Stimulated activated naive CD8-positive, alpha-beta T cell treated with anti-CD3 and anti-CD28 coated beads, Interleukin-15, amount 100 ng/mL, for 72 hours (primary cell): ENCODE measurements at regions not wholly inside any gene's neighbourhood (a gene's known extent, or its start where the extent isn't known, plus 50 kb on each side); places are given as distances from the start of the nearest gene placed in this dataset.

Source experiments
- ATAC-seq: fragments of 150-1000 bp; cut with Tn5 transposase; 2 replicates; pipeline ENCODE4 v1.10.0; 2021; ENCODE audit warnings: mild to moderate bottlenecking, moderate library complexity
- DNase-seq, 2 donors: peaks; one replicate each; pipeline ENCODE4 v3.0.0; 2021 to 2022
- H3K27ac Mint-ChIP-seq, 2 donors: one replicate each; pipeline ENCODE4 v1.8.0; 2022; ENCODE audit warnings: mild to moderate bottlenecking in 2 of 2, mixed read lengths in 2 of 2, moderate library complexity in 2 of 2
- H3K27me3 Mint-ChIP-seq: one replicate; pipeline ENCODE4 v1.8.0; 2022; ENCODE audit warnings: mixed read lengths
- H3K4me1 Mint-ChIP-seq: one replicate; pipeline ENCODE4 v1.8.0; 2022; ENCODE audit warnings: mild to moderate bottlenecking, mixed read lengths
- H3K4me3 Mint-ChIP-seq, 2 donors: one replicate each; pipeline ENCODE4 v1.8.0; 2022; ENCODE audit warnings: mild to moderate bottlenecking in 2 of 2, mixed read lengths in 2 of 2, moderate library complexity in 1 of 2
- H3K9me3 Mint-ChIP-seq, 2 donors: one replicate each; pipeline ENCODE4 v1.8.0; 2022; ENCODE audit warnings: mixed read lengths in 2 of 2

- no peak for DNase-seq
- Mint-ChIP-seq H3K27ac (no peak overlapping the region), H3K9me3 (no peaks in the 10 kb centered on the region), H3K4me1 (no peaks in the 10 kb centered on the region), H3K4me3 (no peak overlapping the region), H3K27me3 (no peaks in the 10 kb centered on the region)
- no peak for ATAC-seq
Measured at GRCh38 chr6:81694855-81695254, 57.6 kb downstream of the TENT5A start.

- ATAC-seq (no peak), DNase-seq (no peak)
- H3K4me3 Mint-ChIP-seq = no peak overlapping the region
- no peaks in the 10 kb centered on the region for H3K27me3 Mint-ChIP-seq
- H3K4me1 Mint-ChIP-seq = no peaks in the 10 kb centered on the region
- H3K9me3 Mint-ChIP-seq = no peaks in the 10 kb centered on the region
- no peak overlapping the region for H3K27ac Mint-ChIP-seq
Measured at GRCh38 chr6:81694207-81694606, 58.3 kb downstream of the TENT5A start.

DNA sequence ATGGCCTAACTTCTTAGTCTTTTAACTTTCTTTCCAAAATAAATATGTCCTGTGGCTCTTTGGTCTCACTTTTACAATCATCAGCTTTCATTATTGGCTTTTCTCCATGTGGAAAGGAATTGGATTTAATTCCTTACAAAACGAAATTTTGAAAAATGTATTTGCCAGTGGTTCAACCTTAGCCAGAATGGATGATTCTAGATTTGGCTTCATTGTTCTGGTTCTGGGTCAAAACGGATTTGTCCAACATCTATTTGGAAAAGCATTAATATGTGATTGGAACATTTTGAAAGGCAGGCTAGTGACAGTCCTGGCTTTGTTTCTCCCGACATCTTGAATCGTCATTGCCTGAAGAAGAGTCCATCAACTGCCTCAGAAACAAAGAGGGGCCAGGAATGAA lies 59.2 kb downstream of the TENT5A start:
- Mint-ChIP-seq H3K27ac (no peak overlapping the region), H3K27me3 (no peaks in the 10 kb centered on the region), H3K4me3 (no peak overlapping the region), H3K9me3 (no peaks in the 10 kb centered on the region), H3K4me1 (no peaks in the 10 kb centered on the region)
- DNase-seq (no peak), ATAC-seq (no peak)

GRCh38 chr6:81690073-81690472 lies 62.4 kb downstream of the TENT5A start:
- no peak for ATAC-seq
- H3K4me3 Mint-ChIP-seq = no peak overlapping the region
- no peaks in the 10 kb centered on the region for H3K27me3 Mint-ChIP-seq
- no peak overlapping the region for H3K27ac Mint-ChIP-seq
- no peak for DNase-seq
- no peaks in the 10 kb centered on the region for H3K4me1 Mint-ChIP-seq
- no peaks in the 10 kb centered on the region for H3K9me3 Mint-ChIP-seq

GRCh38 chr6:81689580-81689979 lies 62.9 kb downstream of the TENT5A start:
- H3K9me3 Mint-ChIP-seq = no peaks in the 10 kb centered on the region
- H3K27me3 Mint-ChIP-seq = no peaks in the 10 kb centered on the region
- no peak for ATAC-seq
- H3K27ac Mint-ChIP-seq = no peak overlapping the region
- H3K4me3 Mint-ChIP-seq = no peak overlapping the region
- DNase-seq = no peak
- H3K4me1 Mint-ChIP-seq = no peaks in the 10 kb centered on the region

DNA sequence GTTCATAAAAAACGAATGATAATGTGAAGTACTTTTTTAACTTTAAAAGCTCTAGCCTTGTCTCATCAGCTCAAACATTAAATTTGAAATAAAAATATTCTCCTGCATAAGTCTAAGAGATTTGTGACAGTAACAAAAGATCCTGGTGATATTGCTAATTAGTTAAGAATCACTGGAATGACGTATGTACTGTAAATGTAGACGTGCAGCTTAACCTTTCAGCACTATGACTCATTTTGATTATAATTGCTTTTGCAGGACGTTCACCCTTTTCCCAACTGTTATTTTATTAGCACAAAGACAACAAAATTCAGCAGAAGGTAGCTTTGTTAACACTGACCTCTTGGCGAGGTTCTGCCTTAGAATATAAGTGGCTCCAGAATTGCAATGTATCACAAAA lies 68.6 kb downstream of the TENT5A start:
- DNase-seq (no peak), ATAC-seq (no peak)
- H3K27me3 Mint-ChIP-seq = no peaks in the 10 kb centered on the region
- H3K4me1 Mint-ChIP-seq = no peaks in the 10 kb centered on the region
- H3K4me3 Mint-ChIP-seq = no peak overlapping the region
- H3K9me3 Mint-ChIP-seq = no peaks in the 10 kb centered on the region
- H3K27ac Mint-ChIP-seq = no peak overlapping the region

DNA sequence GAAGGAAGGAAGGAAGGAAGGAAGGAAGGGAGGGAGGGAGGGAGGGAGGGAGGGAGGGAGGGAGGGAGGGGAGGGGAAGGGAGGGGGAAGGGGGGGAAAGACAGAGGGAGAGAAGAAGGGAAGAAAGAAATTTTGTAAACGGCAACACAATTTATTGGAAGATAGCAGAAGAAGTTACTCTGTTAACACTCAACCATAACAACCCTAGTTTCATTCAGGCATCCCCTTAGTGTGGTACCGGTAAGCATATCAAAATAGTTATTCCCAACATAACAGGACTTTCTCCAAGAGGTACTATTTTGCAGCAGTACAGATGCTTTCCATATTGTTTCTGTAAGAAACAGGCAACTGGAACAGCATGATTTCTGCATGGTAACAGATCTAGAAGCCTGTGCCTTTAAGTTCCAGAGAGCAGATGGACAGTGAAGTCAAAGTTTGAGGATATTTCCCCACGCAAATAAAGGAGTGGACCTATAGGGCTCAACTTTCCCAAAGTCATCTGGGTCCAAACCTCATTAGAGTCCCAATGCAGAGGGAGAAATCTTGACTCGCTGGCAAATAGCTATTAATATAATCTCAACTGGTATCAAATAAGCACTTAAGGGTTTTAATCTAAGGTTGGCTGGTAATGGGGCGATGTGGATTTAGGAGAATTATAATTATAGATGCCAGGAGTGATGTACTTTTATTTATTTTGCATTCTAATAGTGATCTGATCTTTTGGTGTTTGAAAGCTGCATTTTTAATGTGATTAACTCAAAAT lies 69.4 kb downstream of the TENT5A start:
- Mint-ChIP-seq H3K27ac (no peak overlapping the region), H3K27me3 (no peaks in the 10 kb centered on the region), H3K4me3 (no peak overlapping the region), H3K4me1 (no peaks in the 10 kb centered on the region), H3K9me3 (no peaks in the 10 kb centered on the region)
- ATAC-seq (no peak), DNase-seq (no peak)

- no peak overlapping the region for H3K27ac Mint-ChIP-seq
- H3K4me1 Mint-ChIP-seq = no peaks in the 10 kb centered on the region
- H3K4me3 Mint-ChIP-seq = no peak overlapping the region
- H3K27me3 Mint-ChIP-seq = no peaks in the 10 kb centered on the region
- DNase-seq (no peak), ATAC-seq (no peak)
- H3K9me3 Mint-ChIP-seq = no peaks in the 10 kb centered on the region
Measured at GRCh38 chr6:81682235-81682795, 70.2 kb downstream of the TENT5A start.

- Mint-ChIP-seq H3K4me1 (no peaks in the 10 kb centered on the region), H3K4me3 (no peak overlapping the region)
Measured at GRCh38 chr6:81669445-81669844, 83.0 kb downstream of the TENT5A start.

DNA sequence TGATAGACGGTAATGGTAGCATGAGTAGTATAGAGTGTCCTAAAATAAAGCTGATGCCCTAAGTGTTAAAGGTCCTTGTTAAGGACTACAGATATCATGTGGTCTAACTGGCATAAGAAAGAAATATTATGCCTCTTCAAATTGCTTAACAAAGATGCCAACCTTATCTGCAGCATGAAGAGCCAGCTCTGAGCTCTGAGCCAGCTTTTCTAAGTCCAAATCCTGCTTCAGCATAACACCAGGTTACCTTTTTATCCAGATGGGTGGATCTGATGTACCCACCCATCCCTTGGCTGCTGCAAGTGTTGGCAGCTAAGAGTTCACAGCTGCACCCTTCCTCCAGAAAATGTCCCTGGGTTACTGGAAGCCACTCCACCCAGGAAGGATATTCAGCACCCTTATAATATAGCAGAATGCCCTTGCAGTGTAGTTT lies 83.8 kb downstream of the TENT5A start:
- Mint-ChIP-seq H3K27ac (no peak overlapping the region), H3K4me1 (no peaks in the 10 kb centered on the region), H3K4me3 (no peak overlapping the region), H3K9me3 (peaks cover 4 to 10% of the 10 kb centered on the region in 2 donors), H3K27me3 (no peaks in the 10 kb centered on the region)
- ATAC-seq (no peak), DNase-seq (no peak)

More at GRCh38 chr6:81669445-81669844, 83.0 kb downstream of the TENT5A start:
- no peaks in the 10 kb centered on the region for H3K27me3 Mint-ChIP-seq
- DNase-seq (no peak), ATAC-seq (no peak)
- H3K27ac Mint-ChIP-seq = no peak overlapping the region
- H3K9me3 Mint-ChIP-seq = peaks cover 12 to 15% of the 10 kb centered on the region in 2 donors

GRCh38 chr6:81666481-81666880 lies 86.0 kb downstream of the TENT5A start:
- Mint-ChIP-seq H3K9me3 (peaks cover 4 to 8% of the 10 kb centered on the region in 2 donors), H3K27ac (no peak overlapping the region), H3K27me3 (no peaks in the 10 kb centered on the region), H3K4me1 (no peaks in the 10 kb centered on the region), H3K4me3 (no peak overlapping the region)
- ATAC-seq = no peak
- no peak for DNase-seq

DNA sequence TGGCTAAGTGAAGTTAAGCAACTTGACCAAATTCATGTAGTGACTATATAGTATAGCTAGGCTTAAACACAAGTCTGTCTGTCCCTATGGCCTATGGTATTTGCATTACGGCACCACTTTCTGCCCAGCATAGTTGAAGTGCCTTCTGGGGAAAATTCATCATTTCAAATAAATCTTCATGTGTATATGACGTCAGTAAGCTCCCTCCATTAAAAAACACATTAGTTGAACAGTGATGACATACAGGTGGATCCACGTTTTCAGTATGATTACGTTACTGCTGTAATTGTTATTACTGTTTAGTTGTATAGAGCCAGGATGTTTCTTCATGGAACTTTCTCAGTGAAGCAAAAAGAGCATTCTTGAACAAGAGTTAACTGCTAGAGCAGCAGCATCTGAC lies 96.2 kb downstream of the TENT5A start:
- Mint-ChIP-seq H3K4me1 (no peaks in the 10 kb centered on the region), H3K27me3 (no peaks in the 10 kb centered on the region), H3K4me3 (no peak overlapping the region), H3K27ac (no peak overlapping the region), H3K9me3 (peaks cover 5 to 7% of the 10 kb centered on the region in 2 donors)
- ATAC-seq (no peak), DNase-seq (no peak)

DNA sequence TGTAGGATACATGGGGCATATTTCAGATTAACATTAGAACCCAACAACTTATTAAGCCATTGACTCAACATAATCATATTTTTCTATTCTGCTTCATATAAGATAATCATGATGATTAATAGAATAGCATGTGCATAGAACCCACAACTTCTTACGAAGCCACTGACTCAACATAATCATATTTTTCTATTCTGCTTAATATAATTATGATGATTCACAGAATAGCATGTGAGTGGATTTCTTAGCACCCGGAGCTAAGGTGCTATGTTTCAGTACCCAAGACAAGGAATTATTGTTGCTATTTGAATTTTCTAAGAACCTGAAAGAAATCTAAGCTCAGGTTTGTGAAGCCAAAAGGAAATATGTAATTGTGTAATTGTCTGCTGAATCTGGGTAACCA lies 96.8 kb downstream of the TENT5A start:
- no peak for DNase-seq
- Mint-ChIP-seq H3K27ac (no peak overlapping the region), H3K27me3 (no peaks in the 10 kb centered on the region), H3K9me3 (peaks cover 5 to 7% of the 10 kb centered on the region in 2 donors), H3K4me1 (no peaks in the 10 kb centered on the region), H3K4me3 (no peak overlapping the region)
- ATAC-seq = no peak

- no peak overlapping the region for H3K4me3 Mint-ChIP-seq
- no peaks in the 10 kb centered on the region for H3K27me3 Mint-ChIP-seq
- no peaks in the 10 kb centered on the region for H3K4me1 Mint-ChIP-seq
- H3K9me3 Mint-ChIP-seq = peaks cover 10 to 25% of the 10 kb centered on the region in 2 donors
- DNase-seq (no peak), ATAC-seq (no peak)
- H3K27ac Mint-ChIP-seq = no peak overlapping the region
Measured at GRCh38 chr6:81648502-81648901, 104.0 kb downstream of the TENT5A start.

DNA sequence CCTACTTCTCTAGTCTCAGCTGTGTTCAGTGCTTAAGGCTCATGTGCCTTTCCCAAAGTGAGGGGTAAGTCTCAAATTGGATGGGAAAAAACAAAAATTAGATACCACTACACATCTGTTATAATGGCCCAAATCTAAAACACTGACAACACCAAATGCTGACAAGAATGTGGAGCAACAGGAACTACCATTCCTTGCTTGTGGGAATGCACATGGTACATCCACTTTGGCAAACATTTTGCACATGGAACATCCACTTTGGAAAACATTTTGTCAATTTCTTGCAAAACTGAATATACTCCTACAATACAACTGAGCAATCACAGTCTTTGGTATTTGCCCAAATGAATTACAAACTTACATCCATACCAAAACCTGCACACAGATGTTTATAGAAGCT lies 109.3 kb downstream of the TENT5A start:
- H3K4me3 Mint-ChIP-seq = no peak overlapping the region

GRCh38 chr6:81640891-81641290 lies 111.6 kb downstream of the TENT5A start:
- ATAC-seq = no peak
- H3K4me3 Mint-ChIP-seq = no peak overlapping the region
- peaks cover 13% of the 10 kb centered on the region in 2 donors for H3K9me3 Mint-ChIP-seq

More for the DNA sequence above, 109.3 kb downstream of the TENT5A start:
- peaks cover 11 to 13% of the 10 kb centered on the region in 2 donors for H3K9me3 Mint-ChIP-seq
- no peak overlapping the region for H3K27ac Mint-ChIP-seq
- H3K27me3 Mint-ChIP-seq = no peaks in the 10 kb centered on the region
- DNase-seq (no peak), ATAC-seq (no peak)
- H3K4me1 Mint-ChIP-seq = no peaks in the 10 kb centered on the region

GRCh38 chr6:81640126-81640525 lies 112.4 kb downstream of the TENT5A start:
- H3K4me1 Mint-ChIP-seq = no peaks in the 10 kb centered on the region
- ATAC-seq = no peak
- DNase-seq = no peak
- H3K4me3 Mint-ChIP-seq = no peak overlapping the region
- peaks cover 9 to 14% of the 10 kb centered on the region in 2 donors for H3K9me3 Mint-ChIP-seq
- no peak overlapping the region for H3K27ac Mint-ChIP-seq
- H3K27me3 Mint-ChIP-seq = no peaks in the 10 kb centered on the region

More at GRCh38 chr6:81640891-81641290, 111.6 kb downstream of the TENT5A start:
- H3K27ac Mint-ChIP-seq = no peak overlapping the region
- H3K27me3 Mint-ChIP-seq = no peaks in the 10 kb centered on the region
- H3K4me1 Mint-ChIP-seq = no peaks in the 10 kb centered on the region
- DNase-seq = no peak
